PC-9 (cell line): ENCODE measurements at regions not wholly inside any gene's neighbourhood (a gene's known extent, or its start where the extent isn't known, plus 50 kb on each side); places are given as distances from the start of the nearest gene placed in this dataset.

Experiments used
- BruUV-seq: library from RNA; stranded (reverse); fragments of 400-500 nt; replicated peaks from 2 replicates; lab custom pipeline; 2021; lab: Mats Ljungman, UMichigan
- CTCF ChIA-PET: fragments of 300-600 bp; sonication (Branson Sonifier 250); formaldehyde crosslinking; loops from one replicate; lab custom pipeline; 2022; ENCODE audit warnings: antibody characterized with exemption; lab: Charles Lee
- POLR2A ChIA-PET: fragments of 300-600 bp; sonication (Branson Sonifier 250); formaldehyde crosslinking; loops from one replicate; lab custom pipeline; 2022; ENCODE audit warnings: antibody characterized with exemption; ENCODE audit not compliant: unreplicated experiment; lab: Charles Lee
- DNase-seq, 2 experiments: peaks; one replicate each; pipeline versions ENCODE4 v3.0.0 to v3.0.0-alpha.2; 2015 to 2022; ENCODE audit warnings: mixed read lengths in 1 of 2
- H2AFZ ChIP-seq: fragments of 200-600 bp; sonication (generic); 2 replicates; pipeline ENCODE4 v1.8.1; 2017; ENCODE audit warnings: antibody characterized with exemption
- H3F3A ChIP-seq: fragments of 200-600 bp; sonication (generic); 2 replicates; pipeline ENCODE4 v1.8.1; 2017; ENCODE audit warnings: antibody characterized with exemption, mild to moderate bottlenecking, low read depth; ENCODE audit not compliant: insufficient read depth
- H3K27ac ChIP-seq: fragments of 200-600 bp; sonication (generic); 2 replicates; pipeline ENCODE4 v1.6.1; 2016; ENCODE audit warnings: mixed run types
- H3K27me3 ChIP-seq: fragments of 200-600 bp; sonication (generic); 2 replicates; pipeline ENCODE4 v1.6.1; 2016; ENCODE audit warnings: low read depth, mixed run types; ENCODE audit not compliant: insufficient read depth
- H3K36me3 ChIP-seq: fragments of 200-600 bp; sonication (generic); 2 replicates; pipeline ENCODE4 v1.6.1; 2016; ENCODE audit warnings: low read depth, mixed run types
- H3K4me1 ChIP-seq: fragments of 200-600 bp; sonication (generic); replicated peaks from 2 replicates; pipeline ENCODE4 v1.6.1; 2016; ENCODE audit warnings: mixed run types; ENCODE audit not compliant: insufficient read depth
- H3K4me2 ChIP-seq: fragments of 200-600 bp; sonication (generic); 2 replicates; pipeline ENCODE4 v1.6.1; 2017; ENCODE audit warnings: mixed run types
- H3K4me3 ChIP-seq: fragments of 200-600 bp; sonication (generic); 2 replicates; pipeline ENCODE4 v1.6.1; 2016; ENCODE audit warnings: mixed run types
- H3K79me2 ChIP-seq: fragments of 200-600 bp; sonication (generic); 2 replicates; pipeline ENCODE4 v1.6.1; 2017; ENCODE audit warnings: low read depth, mixed run types
- H3K9me2 ChIP-seq: fragments of 200-600 bp; sonication (generic); 2 replicates; pipeline ENCODE4 v1.8.1; 2017; ENCODE audit warnings: mild to moderate bottlenecking; ENCODE audit not compliant: insufficient read depth
- H3K9me3 ChIP-seq: fragments of 200-600 bp; sonication (generic); 2 replicates; pipeline ENCODE4 v1.8.1; 2016; ENCODE audit warnings: low read depth; ENCODE audit not compliant: insufficient read depth
- H4K20me1 ChIP-seq: fragments of 200-600 bp; sonication (generic); 2 replicates; pipeline ENCODE4 v1.8.1; 2017; ENCODE audit not compliant: insufficient read depth
- EZH2 ChIP-seq: fragments of 200-600 bp; sonication (generic); IDR thresholded peaks from 2 replicates; pipeline ENCODE4 v1.8.0; 2017; ENCODE audit warnings: antibody characterized with exemption, low read depth
- intact Hi-C: fragments of 100-400 bp; cut with micrococcal nuclease; formaldehyde crosslinking; loops from one replicate; pipeline ENCODE4 v1.10.0; 2022; ENCODE audit not compliant: unreplicated experiment
- TF ChIP-seq, protein P1 (sequence below): fragments of 200-600 bp; sonication (generic); conservative IDR thresholded peaks from 2 replicates; pipeline ENCODE4 v1.6.1; 2017; ENCODE audit warnings: mixed run types, antibody characterized with exemption, mild to moderate bottlenecking, moderate library complexity

DNA sequence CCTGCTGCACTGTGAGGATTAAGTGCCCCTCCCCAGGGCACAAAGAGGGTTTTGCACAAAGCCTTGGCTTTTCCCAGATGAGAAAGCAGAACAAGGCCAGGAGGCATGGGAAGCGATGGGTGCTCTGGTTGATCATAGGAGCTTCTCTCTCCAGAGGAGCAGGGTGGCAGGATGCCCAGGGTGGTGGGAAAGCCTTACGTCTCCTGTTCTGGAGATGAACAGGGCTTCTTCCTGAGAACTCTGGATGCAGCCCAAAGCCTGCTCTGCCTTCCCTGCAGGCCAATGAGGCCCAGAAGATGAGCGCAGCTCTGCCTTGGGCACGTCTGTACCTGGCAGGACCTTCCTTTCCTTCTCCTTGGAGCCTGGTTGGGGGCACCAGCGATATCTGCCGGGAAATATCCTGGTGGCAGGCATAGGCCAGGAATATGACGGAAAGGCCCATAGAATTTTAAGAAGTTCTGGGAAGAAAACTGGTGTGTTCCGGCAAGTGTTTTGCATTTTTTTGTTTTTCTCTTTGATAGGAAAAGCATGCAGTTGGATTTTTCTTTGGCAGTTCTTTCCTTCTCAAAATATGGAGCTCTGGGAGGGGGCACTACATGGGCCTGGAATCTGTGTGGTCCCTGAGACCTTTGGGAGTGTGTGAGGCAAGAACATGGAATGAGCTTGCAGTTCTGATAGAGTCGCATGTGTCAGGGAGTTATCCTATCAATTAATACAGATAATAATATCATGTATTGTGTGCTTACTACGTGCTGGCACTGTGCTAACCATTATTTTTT lies 253.2 kb upstream of the KLF4 start:
- no peak overlapping the region for H3K4me3 ChIP-seq
- H3K36me3 ChIP-seq, result no peaks in the 10 kb centered on the region
- peaks cover 5% of the 10 kb centered on the region; the same call in 1 of the 2 replicates for H3F3A ChIP-seq
- intact Hi-C loops, result no loop called here
- no peaks in the 10 kb centered on the region for H3K27me3 ChIP-seq
- DNase-seq, result no peak
- H3K27ac ChIP-seq, result no peak overlapping the region
- TF ChIP-seq, protein P1, sequence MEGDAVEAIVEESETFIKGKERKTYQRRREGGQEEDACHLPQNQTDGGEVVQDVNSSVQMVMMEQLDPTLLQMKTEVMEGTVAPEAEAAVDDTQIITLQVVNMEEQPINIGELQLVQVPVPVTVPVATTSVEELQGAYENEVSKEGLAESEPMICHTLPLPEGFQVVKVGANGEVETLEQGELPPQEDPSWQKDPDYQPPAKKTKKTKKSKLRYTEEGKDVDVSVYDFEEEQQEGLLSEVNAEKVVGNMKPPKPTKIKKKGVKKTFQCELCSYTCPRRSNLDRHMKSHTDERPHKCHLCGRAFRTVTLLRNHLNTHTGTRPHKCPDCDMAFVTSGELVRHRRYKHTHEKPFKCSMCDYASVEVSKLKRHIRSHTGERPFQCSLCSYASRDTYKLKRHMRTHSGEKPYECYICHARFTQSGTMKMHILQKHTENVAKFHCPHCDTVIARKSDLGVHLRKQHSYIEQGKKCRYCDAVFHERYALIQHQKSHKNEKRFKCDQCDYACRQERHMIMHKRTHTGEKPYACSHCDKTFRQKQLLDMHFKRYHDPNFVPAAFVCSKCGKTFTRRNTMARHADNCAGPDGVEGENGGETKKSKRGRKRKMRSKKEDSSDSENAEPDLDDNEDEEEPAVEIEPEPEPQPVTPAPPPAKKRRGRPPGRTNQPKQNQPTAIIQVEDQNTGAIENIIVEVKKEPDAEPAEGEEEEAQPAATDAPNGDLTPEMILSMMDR, result no peak
- no peak for TF ChIP-seq EZH2
- POLR2A ChIA-PET, result interaction anchor here (0.8 kb wide), 1 partner anchor 255 kb away, joined by 5 read pairs; no protein-coding TSS in a partner anchor
- H3K79me2 ChIP-seq, result no peaks in the 10 kb centered on the region
- H3K9me2 ChIP-seq, result 0 out of 2 replicates have a peak, but pooled peaks cover 3% of the 10 kb centered on the region
- H3K4me1 ChIP-seq, result peaks cover 12% of the 10 kb centered on the region
- H3K9me3 ChIP-seq, result no peaks in the 10 kb centered on the region
- H4K20me1 ChIP-seq, result no peaks in the 10 kb centered on the region
- no peak overlapping the region for H2AFZ ChIP-seq
- CTCF ChIA-PET, result no interaction called here
- no peak overlapping the region for H3K4me2 ChIP-seq
- no TSS peak for BruUV-seq

DNA sequence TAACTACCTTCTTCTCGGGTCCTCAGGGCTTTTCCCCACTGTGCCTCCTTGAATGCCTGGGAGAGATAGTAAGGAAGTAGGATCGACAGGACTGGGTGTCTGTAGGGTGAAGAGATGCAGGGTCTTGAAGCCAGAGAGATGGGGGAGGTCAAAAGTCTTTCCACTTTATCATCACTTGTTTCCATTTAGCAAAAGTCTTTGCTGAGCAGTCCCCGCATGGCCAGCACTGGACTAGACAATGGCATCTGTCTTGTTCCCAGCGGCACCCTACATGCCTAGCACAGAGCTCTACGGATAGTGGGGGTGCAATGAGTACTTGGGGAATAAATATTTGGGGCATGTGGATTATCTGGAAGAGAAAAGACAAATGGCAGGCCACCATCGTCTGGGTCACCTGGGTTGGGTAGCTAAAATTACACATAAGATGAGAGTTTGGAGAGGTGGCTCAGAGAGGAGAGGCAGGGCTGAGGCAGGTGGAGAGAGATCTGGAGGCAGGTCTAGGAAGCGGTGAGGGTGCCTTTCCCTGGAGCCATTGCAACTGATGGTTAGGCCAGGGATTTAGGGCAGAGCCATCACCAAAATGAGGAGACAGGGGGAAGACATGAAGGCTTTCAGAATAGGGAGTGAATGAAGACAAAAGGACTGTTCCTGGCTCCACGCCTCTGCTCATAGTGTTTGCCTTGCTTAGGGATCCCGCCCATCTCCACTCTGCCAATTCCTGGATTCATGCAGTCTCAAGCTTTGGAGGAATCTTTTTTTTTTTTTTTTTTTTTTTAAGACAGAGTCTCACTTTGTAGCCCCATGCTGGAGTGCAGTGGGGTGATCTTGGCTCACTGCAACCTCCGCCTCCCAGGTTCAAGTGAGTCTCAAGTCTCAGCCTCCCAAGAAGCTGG lies 250.8 kb upstream of the KLF4 start:
- no peak overlapping the region for H3K27ac ChIP-seq
- peaks cover 12% of the 10 kb centered on the region for H3K4me1 ChIP-seq
- ChIA-PET CTCF (no interaction called here), POLR2A (interaction anchor here (0.5 to 0.7 kb wide), 2 partner anchors 15 to 20 kb away, joined by 3 read pairs; no protein-coding TSS in a partner anchor)
- no peaks in the 10 kb centered on the region for H3K79me2 ChIP-seq
- H3K4me3 ChIP-seq, result no peak overlapping the region
- DNase-seq, result no peak
- H4K20me1 ChIP-seq, result no peaks in the 10 kb centered on the region
- peak overlapping the region; percentile 16; the same call in 1 of the 2 replicates for H3K4me2 ChIP-seq
- 0 out of 2 replicates have a peak, but pooled peaks cover 3% of the 10 kb centered on the region for H3K9me2 ChIP-seq
- no TSS peak for BruUV-seq
- TF ChIP-seq, protein P1, result no peak
- TF ChIP-seq EZH2, result no peak
- peaks cover 5% of the 10 kb centered on the region; the same call in 1 of the 2 replicates for H3F3A ChIP-seq
- H3K27me3 ChIP-seq, result no peaks in the 10 kb centered on the region
- H3K36me3 ChIP-seq, result no peaks in the 10 kb centered on the region
- intact Hi-C loops, result no loop called here
- no peaks in the 10 kb centered on the region for H3K9me3 ChIP-seq
- no peak overlapping the region for H2AFZ ChIP-seq

DNA sequence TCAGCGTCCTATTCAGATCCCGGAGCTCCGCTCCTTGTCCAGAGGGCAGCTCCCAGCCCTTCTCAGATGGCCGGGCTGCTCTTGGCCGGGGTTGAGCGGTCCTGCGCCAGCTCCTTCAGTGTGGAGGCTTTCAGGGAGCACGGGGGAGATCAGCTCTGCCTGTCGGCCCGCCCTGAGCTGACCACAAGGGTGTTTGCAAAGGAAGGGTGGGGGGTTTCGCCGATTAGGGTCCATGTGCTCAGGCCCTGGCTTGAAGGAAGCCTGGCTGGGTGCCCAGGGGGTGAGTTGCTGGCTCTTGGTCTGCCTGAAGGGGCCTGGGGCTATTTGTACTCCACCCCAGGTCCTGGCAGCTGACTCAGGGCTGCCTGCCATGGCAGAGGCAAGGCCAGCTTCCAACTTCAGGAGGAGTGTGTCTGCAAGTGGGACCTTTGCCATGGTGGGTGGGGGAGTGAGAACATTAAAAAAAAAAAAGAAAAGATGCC lies 250.1 kb upstream of the KLF4 start:
- ChIA-PET CTCF (interaction anchor here (0.5 to 0.6 kb wide), 2 partner anchors 18 to 28 kb away, joined by 3 read pairs; no protein-coding TSS in a partner anchor), POLR2A (interaction anchor here (0.5 to 0.7 kb wide), 2 partner anchors 15 to 19 kb away, joined by 3 read pairs; no protein-coding TSS in a partner anchor)
- Histone ChIP-seq H3K4me2 (peak overlapping the region; percentile 16; the same call in 1 of the 2 replicates), H3F3A (peaks cover 5% of the 10 kb centered on the region; the same call in 1 of the 2 replicates), H3K9me2 (0 out of 2 replicates have a peak, but pooled peaks cover 3% of the 10 kb centered on the region), H3K4me3 (no peak overlapping the region), H2AFZ (no peak overlapping the region), H4K20me1 (no peaks in the 10 kb centered on the region), H3K79me2 (no peaks in the 10 kb centered on the region), H3K36me3 (no peaks in the 10 kb centered on the region), H3K4me1 (peaks cover 12% of the 10 kb centered on the region), H3K27ac (no peak overlapping the region), H3K9me3 (no peaks in the 10 kb centered on the region), H3K27me3 (no peaks in the 10 kb centered on the region)
- TF ChIP-seq EZH2, result no peak
- TF ChIP-seq, protein P1, result no peak
- intact Hi-C loops, result no loop called here
- no TSS peak for BruUV-seq
- DNase-seq, result peak in 1 of 2 experiments; percentile 75
